OCI-LY3 (cell line): ENCODE measurements at regions not wholly inside any gene's neighbourhood (a gene's known extent, or its start where the extent isn't known, plus 50 kb on each side); places are given as distances from the start of the nearest gene placed in this dataset.
"Not testable (repeated sequence)": the region's sequence is repeated elsewhere in the genome, so short reads cannot be mapped to it uniquely, and the experiment has no call there.

ENCODE experiments used
- CTCF ChIP-seq: fragments of 200-600, 300-600 bp; sonication (generic); IDR thresholded peaks from 2 replicates; pipeline ENCODE4 v1.5.1; 2014; ENCODE audit warnings: antibody characterized with exemption, low read length, low read depth
- EZH2phosphoT487 ChIP-seq: fragments of 200-600 bp; shearing (Covaris generic); IDR thresholded peaks from 2 replicates; pipeline ENCODE4 v1.6.1; 2018; ENCODE audit warnings: antibody characterized with exemption, mixed run types, low read depth

GRCh38 chr9:104234632-104235337 lies 140.7 kb downstream of the SMC2 start:
- not testable (repeated sequence) for TF ChIP-seq CTCF, EZH2phosphoT487
